ENCODE measurements at regions not wholly inside any gene's neighbourhood (a gene's known extent, or its start where the extent isn't known, plus 50 kb on each side); places are given as distances from the start of the nearest gene placed in this dataset.

DNA sequence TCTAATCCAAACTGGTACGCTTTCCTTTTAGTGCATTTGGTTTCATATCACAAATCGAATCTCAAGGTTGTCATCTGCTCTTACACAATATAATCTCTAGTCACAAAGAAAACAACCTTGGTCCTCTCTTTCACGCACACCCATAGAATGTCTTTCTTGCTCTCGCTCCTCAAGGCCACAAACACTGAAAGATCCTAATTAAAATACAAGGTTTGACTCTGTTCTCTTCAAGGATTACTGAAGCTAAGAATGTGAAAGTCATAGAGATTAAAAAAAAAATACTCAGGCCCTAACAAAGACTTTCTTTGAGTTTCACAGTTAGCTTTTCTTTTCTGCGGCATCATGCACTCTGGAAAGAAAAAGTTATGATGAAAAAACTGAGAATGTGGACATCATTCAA, 891.5 kb downstream of the EFNB2 start:
- no peaks in the 10 kb centered on the region for H3K36me3 ChIP-seq (ENCODE audit: insufficient read depth)
- H2AFZ ChIP-seq (ENCODE audit: low read depth): no peak overlapping the region
- H3K27me3 ChIP-seq (ENCODE audit: insufficient read depth, low read depth): no peaks in the 10 kb centered on the region
- TF ChIP-seq, protein P1, sequence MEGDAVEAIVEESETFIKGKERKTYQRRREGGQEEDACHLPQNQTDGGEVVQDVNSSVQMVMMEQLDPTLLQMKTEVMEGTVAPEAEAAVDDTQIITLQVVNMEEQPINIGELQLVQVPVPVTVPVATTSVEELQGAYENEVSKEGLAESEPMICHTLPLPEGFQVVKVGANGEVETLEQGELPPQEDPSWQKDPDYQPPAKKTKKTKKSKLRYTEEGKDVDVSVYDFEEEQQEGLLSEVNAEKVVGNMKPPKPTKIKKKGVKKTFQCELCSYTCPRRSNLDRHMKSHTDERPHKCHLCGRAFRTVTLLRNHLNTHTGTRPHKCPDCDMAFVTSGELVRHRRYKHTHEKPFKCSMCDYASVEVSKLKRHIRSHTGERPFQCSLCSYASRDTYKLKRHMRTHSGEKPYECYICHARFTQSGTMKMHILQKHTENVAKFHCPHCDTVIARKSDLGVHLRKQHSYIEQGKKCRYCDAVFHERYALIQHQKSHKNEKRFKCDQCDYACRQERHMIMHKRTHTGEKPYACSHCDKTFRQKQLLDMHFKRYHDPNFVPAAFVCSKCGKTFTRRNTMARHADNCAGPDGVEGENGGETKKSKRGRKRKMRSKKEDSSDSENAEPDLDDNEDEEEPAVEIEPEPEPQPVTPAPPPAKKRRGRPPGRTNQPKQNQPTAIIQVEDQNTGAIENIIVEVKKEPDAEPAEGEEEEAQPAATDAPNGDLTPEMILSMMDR (conservative IDR thresholded peaks at IDR 0.05; ENCODE audit: low read depth, low read length): no peak
- H3K9ac ChIP-seq: no peak overlapping the region
- no peaks in the 10 kb centered on the region for H3K4me1 ChIP-seq (ENCODE audit: low read depth, poor library complexity, severe bottlenecking)
- no peak overlapping the region for H3K4me3 ChIP-seq (IDR thresholded peaks at IDR 0.05; ENCODE audit: insufficient read depth, low read depth, low read length)
- no peaks in the 10 kb centered on the region for H4K20me1 ChIP-seq (ENCODE audit: insufficient read depth)
- no peak overlapping the region for H3K27ac ChIP-seq
- H3K4me2 ChIP-seq: no peak overlapping the region
- H3K79me2 ChIP-seq (ENCODE audit: insufficient read depth, low read depth): no peaks in the 10 kb centered on the region

DNA sequence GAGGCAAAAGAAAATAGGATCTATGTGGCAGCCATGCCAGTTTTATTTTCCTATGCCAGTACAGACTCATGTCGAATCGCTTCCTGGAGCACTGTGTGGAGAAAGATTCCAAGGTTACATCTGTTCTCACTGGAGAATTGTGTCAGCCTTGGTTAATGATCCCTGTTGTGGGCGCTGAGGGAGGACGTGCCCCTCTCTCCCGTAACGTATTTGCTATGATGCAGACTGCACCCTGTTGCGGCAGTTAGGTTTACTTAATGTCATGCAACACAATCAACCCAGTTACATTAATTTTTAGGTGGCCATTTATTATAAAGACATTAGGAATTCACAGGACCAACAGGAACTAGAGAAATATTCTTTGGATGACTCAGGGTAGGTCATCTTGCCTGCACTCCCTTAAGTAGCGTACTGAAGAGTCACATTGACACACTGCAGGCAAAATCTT, 892.9 kb downstream of the EFNB2 start:
- Histone ChIP-seq H2AFZ (ENCODE audit: low read depth) (no peak overlapping the region), H3K36me3 (ENCODE audit: insufficient read depth) (no peaks in the 10 kb centered on the region)
- TF ChIP-seq, protein P1 (conservative IDR thresholded peaks at IDR 0.05; ENCODE audit: low read depth, low read length): no peak

DNA sequence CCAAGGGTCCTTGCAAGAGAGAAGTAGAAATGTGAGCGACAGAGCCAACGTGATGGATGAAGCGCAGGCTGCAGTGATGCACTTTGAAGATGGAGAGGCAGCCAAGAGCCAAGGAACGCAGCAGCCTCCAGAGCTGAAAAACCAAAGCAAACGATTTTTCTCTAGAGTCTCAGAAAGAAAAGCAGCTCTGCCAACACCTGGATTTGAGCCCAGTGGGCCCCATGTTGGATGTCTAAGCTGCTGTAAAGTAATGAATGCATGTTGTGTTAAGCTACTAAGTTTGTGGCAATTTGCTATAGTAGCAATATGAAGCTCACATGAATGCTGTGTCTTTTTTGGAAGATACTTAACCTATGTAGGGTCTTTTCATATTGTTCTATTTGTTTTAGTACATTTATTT, 894.3 kb downstream of the EFNB2 start:
- Histone ChIP-seq H3K4me3 (IDR thresholded peaks at IDR 0.05; ENCODE audit: insufficient read depth, low read depth, low read length) (no peak overlapping the region), H3K4me1 (ENCODE audit: low read depth, poor library complexity, severe bottlenecking) (no peaks in the 10 kb centered on the region), H3K36me3 (ENCODE audit: insufficient read depth) (no peaks in the 10 kb centered on the region), H2AFZ (ENCODE audit: low read depth) (no peak overlapping the region), H3K4me2 (no peak overlapping the region), H4K20me1 (ENCODE audit: insufficient read depth) (no peaks in the 10 kb centered on the region), H3K27me3 (ENCODE audit: insufficient read depth, low read depth) (no peaks in the 10 kb centered on the region), H3K9ac (no peak overlapping the region), H3K79me2 (ENCODE audit: insufficient read depth, low read depth) (no peaks in the 10 kb centered on the region), H3K27ac (no peak overlapping the region)
- TF ChIP-seq, protein P1 (conservative IDR thresholded peaks at IDR 0.05; ENCODE audit: low read depth, low read length): no peak

More for the DNA sequence above, 892.9 kb downstream of the EFNB2 start:
- H3K27me3 ChIP-seq (ENCODE audit: insufficient read depth, low read depth): no peaks in the 10 kb centered on the region
- H3K27ac ChIP-seq: no peak overlapping the region
- H3K79me2 ChIP-seq (ENCODE audit: insufficient read depth, low read depth): no peaks in the 10 kb centered on the region
- no peaks in the 10 kb centered on the region for H4K20me1 ChIP-seq (ENCODE audit: insufficient read depth)
- H3K4me2 ChIP-seq: no peak overlapping the region
- H3K4me3 ChIP-seq (IDR thresholded peaks at IDR 0.05; ENCODE audit: insufficient read depth, low read depth, low read length): no peak overlapping the region
- H3K9ac ChIP-seq: no peak overlapping the region
- no peaks in the 10 kb centered on the region for H3K4me1 ChIP-seq (ENCODE audit: low read depth, poor library complexity, severe bottlenecking)

DNA sequence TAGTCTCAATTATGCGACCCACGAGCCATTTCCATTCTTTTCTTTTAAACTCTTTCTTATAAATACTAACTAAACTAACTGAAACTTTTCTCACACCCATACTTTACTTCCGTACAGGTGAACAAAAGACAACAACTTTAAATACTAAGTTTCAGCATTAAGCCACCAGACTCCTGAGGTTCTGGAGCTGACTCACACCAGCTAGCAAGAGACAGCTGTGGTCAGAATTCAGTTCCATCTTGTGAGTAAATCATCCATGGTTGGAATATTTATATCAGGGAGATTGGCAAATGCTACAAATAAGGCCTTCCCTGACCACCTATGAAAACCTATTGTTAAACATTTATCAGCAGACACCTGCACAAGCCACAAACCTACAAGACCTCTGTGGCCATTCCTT, 897.0 kb downstream of the EFNB2 start:
- H3K4me1 ChIP-seq (ENCODE audit: low read depth, poor library complexity, severe bottlenecking): no peaks in the 10 kb centered on the region
- H3K27me3 ChIP-seq (ENCODE audit: insufficient read depth, low read depth): no peaks in the 10 kb centered on the region
- H3K36me3 ChIP-seq (ENCODE audit: insufficient read depth): no peaks in the 10 kb centered on the region
- H3K4me2 ChIP-seq: no peak overlapping the region
- no peak overlapping the region for H3K4me3 ChIP-seq (IDR thresholded peaks at IDR 0.05; ENCODE audit: insufficient read depth, low read depth, low read length)
- no peak overlapping the region for H3K9ac ChIP-seq
- no peaks in the 10 kb centered on the region for H3K79me2 ChIP-seq (ENCODE audit: insufficient read depth, low read depth)
- no peak overlapping the region for H3K27ac ChIP-seq
- TF ChIP-seq, protein P1 (conservative IDR thresholded peaks at IDR 0.05; ENCODE audit: low read depth, low read length): no peak
- no peak overlapping the region for H2AFZ ChIP-seq (ENCODE audit: low read depth)
- H4K20me1 ChIP-seq (ENCODE audit: insufficient read depth): no peaks in the 10 kb centered on the region

All from KMS-11 (cell line).